ENCODE measurements at regions not wholly inside any gene's neighbourhood (a gene's known extent, or its start where the extent isn't known, plus 50 kb on each side); places are given as distances from the start of the nearest gene placed in this dataset.

DNA sequence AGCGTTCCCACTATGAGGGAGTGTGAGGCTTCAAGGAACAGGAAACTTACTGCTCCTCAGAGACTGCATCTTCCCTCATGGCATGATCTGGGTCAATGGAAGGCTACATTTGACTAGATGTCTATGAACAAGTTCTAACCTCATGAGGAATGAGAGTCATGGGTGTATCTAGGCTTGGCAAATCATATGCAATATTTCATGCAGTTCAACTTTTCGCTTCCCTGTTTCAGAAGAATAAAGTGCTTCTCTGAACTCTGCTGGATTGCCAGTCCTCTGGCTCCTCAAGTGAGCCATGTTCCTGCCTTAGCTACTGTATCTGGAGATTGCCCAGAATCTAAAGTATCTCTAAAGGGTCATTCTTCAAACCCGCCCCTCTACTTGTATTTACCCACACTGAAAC lies 54.3 kb upstream of the SEMA3A start:
- intact Hi-C loops (cut with DNase I), result no loop called here
- H3K27ac ChIP-seq, result peak overlapping the region in 2 of 12 donors; percentile 36 to 83
- peaks cover 0 to 24% (median under 1%) of the 10 kb centered on the region in 12 donors for H3K9me3 ChIP-seq
- H3K4me1 ChIP-seq, result peaks cover 0 to 25% (median 0%) of the 10 kb centered on the region in 12 donors
- WGBS, 4 donors, result 76 to 80% (median 78%) methylated on average over 3 of the region's 3 CpGs
- TF ChIP-seq, protein P1, sequence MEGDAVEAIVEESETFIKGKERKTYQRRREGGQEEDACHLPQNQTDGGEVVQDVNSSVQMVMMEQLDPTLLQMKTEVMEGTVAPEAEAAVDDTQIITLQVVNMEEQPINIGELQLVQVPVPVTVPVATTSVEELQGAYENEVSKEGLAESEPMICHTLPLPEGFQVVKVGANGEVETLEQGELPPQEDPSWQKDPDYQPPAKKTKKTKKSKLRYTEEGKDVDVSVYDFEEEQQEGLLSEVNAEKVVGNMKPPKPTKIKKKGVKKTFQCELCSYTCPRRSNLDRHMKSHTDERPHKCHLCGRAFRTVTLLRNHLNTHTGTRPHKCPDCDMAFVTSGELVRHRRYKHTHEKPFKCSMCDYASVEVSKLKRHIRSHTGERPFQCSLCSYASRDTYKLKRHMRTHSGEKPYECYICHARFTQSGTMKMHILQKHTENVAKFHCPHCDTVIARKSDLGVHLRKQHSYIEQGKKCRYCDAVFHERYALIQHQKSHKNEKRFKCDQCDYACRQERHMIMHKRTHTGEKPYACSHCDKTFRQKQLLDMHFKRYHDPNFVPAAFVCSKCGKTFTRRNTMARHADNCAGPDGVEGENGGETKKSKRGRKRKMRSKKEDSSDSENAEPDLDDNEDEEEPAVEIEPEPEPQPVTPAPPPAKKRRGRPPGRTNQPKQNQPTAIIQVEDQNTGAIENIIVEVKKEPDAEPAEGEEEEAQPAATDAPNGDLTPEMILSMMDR (IDR thresholded peaks at IDR 0.05), result no peak
- no peak for TF ChIP-seq POLR2A (IDR thresholded peaks at IDR 0.05)
- DNase-seq (no peak), ATAC-seq (peak in 2 of 4 donors; percentile 56 to 64)
- no peak overlapping the region for H3K4me3 ChIP-seq
- H3K36me3 ChIP-seq, result no peaks in the 10 kb centered on the region
- no peaks in the 10 kb centered on the region for H3K27me3 ChIP-seq

DNA sequence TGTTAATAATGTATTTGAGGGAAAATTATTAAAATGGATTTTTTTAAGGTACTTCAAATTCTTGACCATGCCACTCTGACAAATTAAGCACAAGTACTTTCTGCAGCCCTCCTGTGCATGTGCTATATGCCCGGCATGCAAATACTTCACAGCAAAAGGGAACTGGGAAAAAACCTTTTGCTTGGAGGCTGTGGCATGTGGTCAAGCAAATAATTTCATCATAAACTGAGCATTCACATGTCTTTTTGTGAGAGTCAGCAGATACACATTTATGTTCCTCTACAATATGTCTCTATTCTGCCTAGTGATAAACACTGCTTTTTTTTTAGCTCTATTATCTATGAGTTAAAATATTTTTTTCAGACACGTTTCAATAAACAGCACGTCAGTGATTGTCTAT lies 53.7 kb upstream of the SEMA3A start:
- no peaks in the 10 kb centered on the region for H3K36me3 ChIP-seq
- WGBS, 4 donors, result 35 to 51% (median 46%) methylated on average over 3 of the region's 3 CpGs

DNA sequence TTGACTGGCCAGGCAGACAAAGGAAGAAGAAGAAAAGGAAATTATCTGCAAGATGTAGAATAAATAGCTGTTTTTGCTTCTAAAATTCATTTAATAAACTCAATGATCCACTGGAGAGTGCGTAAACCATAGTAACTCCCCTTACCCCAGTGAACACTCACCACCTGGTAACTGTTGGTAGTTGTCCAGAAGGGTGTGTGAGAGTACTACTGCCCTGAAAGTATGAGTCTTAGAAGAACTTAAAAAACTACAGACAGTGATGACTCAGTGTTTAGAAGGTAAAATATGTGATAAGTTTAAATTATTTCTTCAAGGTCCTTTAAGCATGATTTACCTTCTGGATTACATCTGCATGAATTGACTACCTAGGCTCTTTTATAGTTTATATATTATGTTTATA lies 53.0 kb upstream of the SEMA3A start:
- 93 to 97% (median 95%) methylated on average over 1 of the region's 1 CpG for WGBS, 4 donors
- ATAC-seq (no peak), DNase-seq (no peak)
- Histone ChIP-seq H3K27me3 (no peaks in the 10 kb centered on the region), H3K36me3 (no peaks in the 10 kb centered on the region), H3K4me3 (no peak overlapping the region), H3K4me1 (peaks cover 0 to 25% (median 0%) of the 10 kb centered on the region in 12 donors), H3K9me3 (peaks cover 0 to 29% (median 2%) of the 10 kb centered on the region in 12 donors), H3K27ac (peak overlapping the region in 1 of 12 donors; percentile 37)
- intact Hi-C loops (cut with DNase I), result no loop called here
- TF ChIP-seq POLR2A (IDR thresholded peaks at IDR 0.05), result no peak
- TF ChIP-seq, protein P1 (IDR thresholded peaks at IDR 0.05), result no peak

More for the DNA sequence above, 53.7 kb upstream of the SEMA3A start:
- peaks cover 0 to 25% (median 0%) of the 10 kb centered on the region in 12 donors for H3K4me1 ChIP-seq
- peak in 3 of 4 donors; percentile 31 to 66 (median 42) for ATAC-seq
- no peaks in the 10 kb centered on the region for H3K27me3 ChIP-seq
- DNase-seq, result no peak
- peaks cover 0 to 29% (median 2%) of the 10 kb centered on the region in 12 donors for H3K9me3 ChIP-seq
- TF ChIP-seq, protein P1 (IDR thresholded peaks at IDR 0.05), result no peak
- no peak for TF ChIP-seq POLR2A (IDR thresholded peaks at IDR 0.05)
- peak overlapping the region in 2 of 12 donors; percentile 36 to 83 for H3K27ac ChIP-seq
- intact Hi-C loops (cut with DNase I), result no loop called here
- H3K4me3 ChIP-seq, result no peak overlapping the region

DNA sequence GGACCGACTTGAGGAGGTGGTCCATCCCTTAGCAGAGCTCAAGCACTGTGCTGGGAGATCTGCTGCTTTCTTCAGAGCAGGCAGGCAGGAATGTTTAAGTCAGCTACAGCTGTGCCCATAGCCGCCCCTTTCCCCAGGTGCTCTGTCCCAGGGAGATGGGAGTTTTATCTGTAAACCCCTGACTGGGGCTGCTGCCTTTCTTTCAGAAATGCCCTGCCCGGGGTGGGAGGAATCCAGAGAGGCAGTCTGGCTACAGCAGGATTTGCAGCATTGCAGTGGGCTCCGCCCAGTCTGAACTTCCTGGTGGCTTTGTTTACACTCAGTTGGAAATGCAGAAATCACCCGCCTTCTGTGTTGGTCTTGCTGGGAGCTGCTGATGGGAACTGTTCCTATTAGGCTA lies 51.2 kb upstream of the SEMA3A start:
- Histone ChIP-seq H3K9me3 (peaks cover 0 to 47% (median 2%) of the 10 kb centered on the region in 12 donors), H3K36me3 (no peaks in the 10 kb centered on the region), H3K27ac (no peak overlapping the region), H3K27me3 (no peaks in the 10 kb centered on the region), H3K4me1 (peaks cover 0 to 25% (median 0%) of the 10 kb centered on the region in 12 donors), H3K4me3 (no peak overlapping the region)
- ATAC-seq, result no peak
- WGBS, 4 donors, result 73 to 88% (median 85%) methylated on average over 5 of the region's 5 CpGs
- TF ChIP-seq POLR2A (IDR thresholded peaks at IDR 0.05), result no peak
- TF ChIP-seq, protein P1 (IDR thresholded peaks at IDR 0.05), result no peak
- intact Hi-C loops (cut with DNase I), result no loop called here
- DNase-seq, result peak in 2 of 5 donors; percentile 26 to 54
